Fibroblast of skin of left biceps (primary cell): ENCODE measurements at regions not wholly inside any gene's neighbourhood (a gene's known extent, or its start where the extent isn't known, plus 50 kb on each side); places are given as distances from the start of the nearest gene placed in this dataset.
"Not testable (repeated sequence)": the region's sequence is repeated elsewhere in the genome, so short reads cannot be mapped to it uniquely, and the experiment has no call there.

Experiments used
- DNase-seq, 2 experiments: peaks; one replicate each; pipeline ENCODE4 v3.0.0-alpha.2; 2013; ENCODE audit warnings: low read depth in 2 of 2

DNA sequence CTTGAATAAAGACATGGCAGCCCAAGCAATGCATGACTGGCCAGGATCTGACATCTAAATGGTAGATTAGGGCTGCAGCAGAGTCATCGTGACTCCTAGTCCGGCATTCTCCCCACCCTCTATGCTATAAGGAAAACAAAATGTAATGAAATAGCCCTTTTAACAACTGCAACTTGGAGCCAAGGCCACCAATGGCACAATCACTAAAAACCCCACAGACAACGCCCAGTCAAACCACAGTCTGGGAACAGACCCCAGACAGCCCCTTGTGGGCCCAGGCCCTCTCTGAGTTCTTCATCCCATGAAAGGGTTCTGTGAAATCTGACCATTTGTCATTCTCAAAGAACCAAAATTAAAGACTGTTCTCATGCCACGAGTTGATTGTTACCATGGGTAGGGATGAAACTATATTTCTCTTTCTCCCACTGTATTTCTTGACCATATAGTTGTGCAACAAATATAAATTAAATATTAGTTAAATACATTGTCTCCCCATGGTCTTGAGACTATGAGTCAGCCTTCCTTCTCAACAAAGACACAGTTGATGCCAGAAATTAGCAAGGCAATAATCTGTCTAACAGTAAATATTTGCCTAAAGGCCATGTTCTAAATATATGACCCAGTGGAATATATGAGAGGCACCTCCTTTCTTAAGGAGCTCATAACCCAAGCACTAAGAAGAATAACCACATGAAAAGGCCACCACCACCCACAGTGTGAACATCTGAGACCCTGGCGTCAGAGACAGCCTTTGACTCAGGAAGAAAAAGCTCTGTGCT lies 85.6 kb upstream of the SSTR4 start:
- no peak for DNase-seq

- no peak for DNase-seq
Observed at GRCh38 chr20:22951966-22952365, 83.1 kb upstream of the SSTR4 start.

- no peak for DNase-seq
Observed at GRCh38 chr20:22954661-22955060, 80.5 kb upstream of the SSTR4 start.

DNA sequence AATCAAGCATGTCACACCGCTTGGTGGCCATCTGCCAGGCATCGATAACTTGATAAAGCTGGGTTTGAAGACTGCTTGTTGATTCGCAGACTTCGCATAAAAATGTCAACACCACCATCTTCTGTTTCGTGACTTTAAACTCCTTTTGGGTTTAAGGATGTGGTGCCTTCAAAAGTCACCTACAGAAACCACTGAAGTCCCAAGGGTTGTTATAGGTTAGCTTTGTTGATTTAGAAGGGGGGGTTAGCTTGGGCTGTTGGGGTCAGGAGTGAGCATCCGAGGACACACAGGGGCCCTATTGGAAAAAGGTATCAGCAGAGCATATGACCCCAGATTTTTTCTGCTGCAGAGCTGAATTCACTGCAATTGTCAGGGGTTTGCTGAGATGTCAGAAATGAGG lies 76.7 kb upstream of the SSTR4 start:
- DNase-seq, result no peak

DNA sequence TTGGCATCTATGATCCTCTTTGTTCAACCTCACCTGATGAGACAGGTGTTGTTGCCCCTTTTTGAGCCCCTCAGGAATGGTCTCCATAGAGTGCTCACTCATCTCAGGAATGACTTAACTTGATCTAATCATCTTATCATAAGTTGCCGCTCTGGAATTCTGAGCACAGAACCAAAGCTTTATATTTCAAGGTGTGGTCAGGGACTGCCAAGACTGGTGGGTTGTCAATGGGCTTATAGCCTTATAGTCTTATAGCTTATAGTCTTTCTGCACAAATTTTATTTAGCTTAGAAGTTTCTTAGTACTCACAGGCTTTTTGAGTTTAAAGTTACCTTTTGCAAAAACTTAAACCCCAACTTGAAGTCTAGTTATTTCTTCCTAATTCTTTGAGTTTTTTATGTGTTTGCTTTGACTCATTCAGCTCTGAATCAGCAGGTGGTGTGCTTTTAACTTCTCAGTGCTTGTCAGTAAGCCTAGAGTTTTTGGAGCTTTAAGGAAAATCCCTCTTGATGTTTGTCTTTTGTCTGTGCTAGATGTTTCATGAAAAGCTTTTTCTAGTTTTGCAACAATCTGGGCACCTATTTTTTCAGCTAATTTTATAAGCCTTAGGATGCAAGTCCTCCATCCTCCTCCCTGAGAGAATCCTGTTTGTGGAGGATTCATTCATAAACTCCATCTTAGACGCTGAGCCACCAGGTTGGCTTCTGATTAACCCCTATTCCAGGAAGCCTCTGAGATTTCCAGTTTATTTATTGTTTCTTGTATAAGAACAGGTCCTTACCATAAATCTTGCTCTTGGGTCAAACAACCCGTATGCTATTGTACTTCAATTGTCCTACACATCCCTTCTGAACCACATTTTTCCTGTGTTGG lies 72.3 kb upstream of the SSTR4 start:
- no peak for DNase-seq

GRCh38 chr20:22963581-22963980 lies 71.5 kb upstream of the SSTR4 start:
- no peak for DNase-seq

GRCh38 chr20:22966787-22967464 lies 68.2 kb upstream of the SSTR4 start:
- DNase-seq, result no peak

DNA sequence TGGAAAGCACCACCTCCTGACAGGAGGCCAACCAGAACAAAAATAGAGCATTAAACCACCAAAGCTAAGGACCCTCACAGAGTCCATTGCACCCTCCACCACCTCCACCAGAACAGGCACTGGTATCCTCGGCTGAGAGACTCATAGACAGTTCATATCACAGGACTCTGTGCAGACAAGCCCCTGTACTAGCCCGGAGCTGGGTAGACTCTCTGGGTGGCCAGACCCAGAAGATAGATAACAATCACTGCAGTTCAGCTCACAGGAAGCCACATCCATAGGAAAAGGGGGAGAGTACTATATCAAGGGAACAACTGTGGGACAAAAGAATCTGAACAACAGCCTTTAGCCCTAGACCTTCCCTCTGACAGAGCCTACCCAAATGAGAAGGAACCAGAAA lies 67.4 kb upstream of the SSTR4 start:
- not testable (repeated sequence) for DNase-seq

DNA sequence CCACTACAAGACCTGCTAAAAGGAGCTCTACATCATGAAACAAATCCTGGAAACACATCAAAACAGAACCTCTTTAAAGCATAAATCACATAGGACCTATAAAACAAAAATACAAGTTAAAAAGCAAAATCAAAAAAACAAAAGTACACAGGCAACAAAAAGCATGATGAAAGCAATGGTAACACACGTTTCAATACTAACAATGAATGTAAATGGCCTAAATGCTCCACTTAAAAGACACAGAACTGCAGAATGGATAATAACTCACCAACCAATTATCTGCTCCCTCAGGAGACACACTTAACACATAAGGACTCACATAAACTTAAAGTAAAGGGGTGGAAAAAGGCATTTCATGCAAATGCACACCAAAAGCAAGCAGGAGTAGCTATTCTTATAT lies 66.1 kb upstream of the SSTR4 start:
- DNase-seq, result not testable (repeated sequence)

DNA sequence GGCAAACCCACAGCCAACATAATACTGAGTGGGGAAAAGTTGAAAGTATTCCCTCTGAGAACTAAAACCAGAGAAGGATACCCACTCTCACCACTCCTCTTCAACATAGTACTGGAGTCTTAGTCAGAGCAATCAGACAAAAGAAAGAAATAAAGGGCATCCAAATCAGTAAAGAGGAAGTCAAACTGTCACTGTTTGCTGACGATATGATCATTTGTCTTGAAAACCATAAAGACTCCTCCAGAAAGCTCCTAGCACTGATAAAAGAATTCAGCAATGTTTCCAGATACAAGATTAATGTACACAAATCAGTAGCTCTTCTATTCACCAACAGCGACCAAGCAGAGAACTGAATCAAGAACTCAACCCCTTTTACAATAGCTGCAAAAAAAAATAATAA lies 64.0 kb upstream of the SSTR4 start:
- not testable (repeated sequence) for DNase-seq

DNA sequence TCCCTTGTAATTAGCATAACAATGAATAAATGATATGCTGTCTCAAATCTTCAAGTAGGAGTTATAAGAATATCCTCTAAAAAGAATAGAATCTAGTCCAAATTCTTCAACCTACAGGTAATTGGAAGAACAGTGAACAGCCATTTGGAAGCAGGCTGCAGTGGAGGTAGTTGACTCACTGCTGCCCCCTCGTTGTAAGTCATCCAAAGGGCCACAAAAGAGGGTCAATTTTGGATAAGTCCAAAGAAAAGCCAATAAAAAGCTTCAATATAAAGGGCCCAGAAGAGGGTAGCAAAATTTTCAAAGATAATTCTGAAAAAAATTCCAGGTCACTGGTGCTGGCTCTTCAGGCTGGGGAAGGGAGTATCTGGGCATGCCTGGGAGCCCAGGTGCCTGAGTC lies 60.8 kb upstream of the SSTR4 start:
- DNase-seq, result no peak

DNA sequence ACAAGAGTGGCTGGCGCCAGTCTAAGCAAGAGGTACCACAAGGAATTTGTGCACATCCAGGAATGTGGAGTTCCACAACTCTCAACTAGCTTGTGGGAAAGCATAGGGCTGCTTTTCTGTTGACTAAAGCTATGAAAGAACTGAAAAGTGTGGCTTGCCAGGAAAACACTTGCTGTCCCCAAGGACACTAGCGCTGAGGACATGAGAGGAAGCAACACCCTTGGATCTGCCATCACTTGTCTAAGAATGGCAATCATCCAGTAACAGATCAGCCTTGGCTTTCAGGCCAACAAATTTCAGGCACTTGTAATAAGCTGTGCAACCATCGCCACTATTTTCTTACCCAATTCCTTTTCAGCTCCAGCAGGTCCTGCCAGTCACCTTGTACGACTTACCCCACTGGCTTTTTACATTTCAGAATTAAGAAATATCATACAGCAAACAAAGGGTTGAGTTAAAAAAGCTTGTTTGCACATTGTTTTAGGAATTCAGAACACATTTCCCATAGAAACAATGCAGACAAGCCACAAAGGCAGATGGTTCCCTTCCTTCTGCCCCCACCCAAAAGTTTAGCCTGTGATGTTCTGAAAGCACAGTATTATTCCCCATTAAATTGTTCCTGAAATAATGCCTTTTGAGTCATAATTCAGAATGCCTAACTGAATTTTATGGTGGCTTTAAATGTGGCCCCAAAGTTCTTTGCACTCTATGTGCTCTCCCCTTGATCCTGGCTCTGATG lies 57.9 kb upstream of the SSTR4 start:
- DNase-seq, result no peak

DNA sequence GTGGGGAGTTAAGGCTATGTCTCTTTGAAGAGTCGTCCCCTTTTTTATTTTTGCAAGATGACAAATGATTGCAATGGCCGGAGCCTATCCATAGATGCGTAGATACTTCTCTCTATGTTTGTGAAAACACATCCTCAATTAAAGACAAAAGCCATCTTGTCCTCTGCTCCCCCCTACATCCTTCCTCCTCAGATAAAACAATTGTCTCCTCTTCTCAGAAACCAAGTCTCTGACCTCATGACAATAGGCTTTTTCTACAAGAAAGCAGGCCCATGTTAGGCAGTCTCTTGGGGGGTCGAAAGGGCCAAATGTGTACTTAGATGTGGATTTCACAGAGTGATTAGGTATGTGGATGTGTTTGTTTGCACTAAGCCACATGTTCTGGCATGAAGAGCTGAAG lies 51.1 kb upstream of the SSTR4 start:
- DNase-seq, result no peak

DNA sequence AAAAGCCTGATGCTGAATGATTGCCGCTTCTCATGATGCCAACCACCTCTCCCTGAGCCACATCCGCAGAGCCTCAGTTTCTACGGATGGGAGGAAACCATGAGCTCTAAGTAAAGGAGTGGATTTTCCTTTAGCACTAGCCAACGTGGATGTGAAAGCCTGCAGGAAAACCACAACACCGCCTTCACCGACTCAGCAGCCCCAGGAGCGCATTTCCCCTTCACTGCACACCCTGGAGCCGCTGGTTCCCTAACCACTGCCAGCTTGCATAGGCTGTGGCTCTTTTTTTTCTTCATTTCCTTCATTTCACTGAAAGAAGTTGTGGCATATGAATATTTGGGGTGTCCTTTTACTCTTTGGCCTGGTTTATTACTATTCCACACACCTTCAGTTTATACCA lies 50.5 kb upstream of the SSTR4 start:
- DNase-seq, result no peak

GRCh38 chr20:22985239-22985778 lies 49.8 kb upstream of the SSTR4 start:
- no peak for DNase-seq
